Retina (tissue), 1 donor: ENCODE measurements at regions not wholly inside any gene's neighbourhood (a gene's known extent, or its start where the extent isn't known, plus 50 kb on each side); places are given as distances from the start of the nearest gene placed in this dataset.

Experiments
- DNase-seq: peaks from one replicate; pipeline ENCODE4 v3.0.0-alpha.2; 2016

DNA sequence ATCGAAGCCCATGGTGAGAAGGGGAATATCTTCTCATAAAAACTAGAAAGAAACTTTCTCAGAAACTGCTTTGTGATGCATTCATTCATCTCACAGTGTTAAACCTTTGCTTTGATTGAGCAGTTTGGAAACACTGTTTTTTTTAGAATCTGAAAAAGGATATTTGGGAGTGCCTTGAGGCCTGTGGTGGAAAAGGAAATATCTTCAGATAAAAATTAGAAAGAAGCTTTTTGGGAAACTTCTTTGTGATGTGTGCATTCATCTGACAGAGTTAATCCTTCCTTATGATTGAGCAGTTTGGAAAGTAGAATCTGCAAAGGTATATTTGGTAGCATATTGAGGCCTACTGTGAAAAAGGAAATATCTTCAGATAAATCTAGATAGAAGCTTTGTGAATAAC lies 1594.9 kb downstream of the UQCRFS1 start:
- no peak for DNase-seq

DNA sequence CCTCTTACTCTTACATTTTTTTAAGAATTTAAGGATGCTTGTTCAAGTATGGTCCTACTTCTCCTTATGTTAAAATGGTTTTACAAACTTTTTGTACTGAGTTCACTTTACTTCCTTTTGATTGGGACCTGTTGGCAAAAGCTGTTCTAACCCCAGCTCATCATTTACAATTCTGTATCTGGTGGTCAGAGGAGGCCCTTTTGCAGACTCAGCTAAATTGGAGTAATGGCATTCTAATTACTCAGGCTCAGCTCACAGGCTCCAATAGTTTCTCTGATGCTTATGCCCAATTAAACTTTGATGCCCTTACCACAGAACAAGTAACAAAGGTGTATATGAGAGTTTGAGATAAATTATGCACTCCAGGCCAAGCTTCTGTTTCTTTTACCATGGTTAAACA lies 1632.0 kb downstream of the UQCRFS1 start:
- DNase-seq, result no peak
